ENCODE measurements at regions not wholly inside any gene's neighbourhood (a gene's known extent, or its start where the extent isn't known, plus 50 kb on each side); places are given as distances from the start of the nearest gene placed in this dataset.

DNA sequence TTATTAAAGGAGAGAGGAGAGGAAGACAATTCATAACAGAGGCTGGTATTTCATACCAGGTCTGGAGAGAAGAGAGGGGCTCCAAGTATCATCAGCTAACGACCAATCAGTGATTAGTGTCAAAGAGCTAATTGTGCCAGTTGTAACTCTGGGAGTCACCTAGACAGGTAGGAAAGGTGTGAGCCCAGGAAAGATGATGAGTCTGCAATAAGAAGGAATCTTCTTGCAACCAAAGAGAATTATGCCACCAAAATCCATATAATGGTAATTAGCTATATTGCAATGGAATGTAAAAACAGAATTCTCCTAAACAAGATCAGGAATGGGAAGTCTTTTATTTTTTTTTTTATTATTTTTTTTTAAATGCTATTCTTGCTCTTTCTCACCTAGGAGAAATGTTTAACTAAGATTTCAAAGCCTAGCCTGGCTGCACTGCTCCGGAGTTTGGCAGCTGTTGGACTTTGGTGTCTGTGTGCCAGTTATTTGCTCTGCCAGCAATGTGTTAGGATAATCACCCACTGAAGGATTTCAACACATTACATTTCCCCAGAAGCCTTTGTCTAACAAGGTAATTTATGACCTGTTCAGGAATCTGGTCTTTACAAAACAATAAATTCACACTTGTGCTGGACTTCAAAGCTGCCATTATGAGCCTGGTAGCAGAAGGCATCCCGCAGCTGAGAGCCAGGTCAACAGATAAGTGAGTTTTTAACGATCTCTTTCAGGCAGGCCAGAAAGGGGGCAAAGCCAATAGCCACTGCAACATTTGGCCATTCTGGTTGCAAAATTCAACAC, 89.4 kb downstream of the FOXB1 start:
- peaks cover 0 to 8% of the 10 kb centered on the region in 2 donors for H3K9me3 ChIP-seq
- peak in 1 of 2 donors; percentile 32 for DNase-seq (ENCODE audit: low spot score in 2 of 2)
- peaks cover 0 to 8% of the 10 kb centered on the region in 2 donors for H3K4me1 ChIP-seq
- TF ChIP-seq, protein P1, sequence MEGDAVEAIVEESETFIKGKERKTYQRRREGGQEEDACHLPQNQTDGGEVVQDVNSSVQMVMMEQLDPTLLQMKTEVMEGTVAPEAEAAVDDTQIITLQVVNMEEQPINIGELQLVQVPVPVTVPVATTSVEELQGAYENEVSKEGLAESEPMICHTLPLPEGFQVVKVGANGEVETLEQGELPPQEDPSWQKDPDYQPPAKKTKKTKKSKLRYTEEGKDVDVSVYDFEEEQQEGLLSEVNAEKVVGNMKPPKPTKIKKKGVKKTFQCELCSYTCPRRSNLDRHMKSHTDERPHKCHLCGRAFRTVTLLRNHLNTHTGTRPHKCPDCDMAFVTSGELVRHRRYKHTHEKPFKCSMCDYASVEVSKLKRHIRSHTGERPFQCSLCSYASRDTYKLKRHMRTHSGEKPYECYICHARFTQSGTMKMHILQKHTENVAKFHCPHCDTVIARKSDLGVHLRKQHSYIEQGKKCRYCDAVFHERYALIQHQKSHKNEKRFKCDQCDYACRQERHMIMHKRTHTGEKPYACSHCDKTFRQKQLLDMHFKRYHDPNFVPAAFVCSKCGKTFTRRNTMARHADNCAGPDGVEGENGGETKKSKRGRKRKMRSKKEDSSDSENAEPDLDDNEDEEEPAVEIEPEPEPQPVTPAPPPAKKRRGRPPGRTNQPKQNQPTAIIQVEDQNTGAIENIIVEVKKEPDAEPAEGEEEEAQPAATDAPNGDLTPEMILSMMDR (IDR thresholded peaks at IDR 0.05), result no peak
- TF ChIP-seq POLR2AphosphoS5 (IDR thresholded peaks at IDR 0.05) (no peak), POLR2A (IDR thresholded peaks at IDR 0.05) (no peak)
- no peak overlapping the region for H3K27ac ChIP-seq
- H3K27me3 ChIP-seq, result peaks cover 0 to 3% of the 10 kb centered on the region in 2 donors
- no peaks in the 10 kb centered on the region for H3K36me3 ChIP-seq
- no peak overlapping the region for H3K4me3 ChIP-seq
- intact Hi-C loops (cut with DNase I; ENCODE audit: low total_unique reads), result no loop called here

DNA sequence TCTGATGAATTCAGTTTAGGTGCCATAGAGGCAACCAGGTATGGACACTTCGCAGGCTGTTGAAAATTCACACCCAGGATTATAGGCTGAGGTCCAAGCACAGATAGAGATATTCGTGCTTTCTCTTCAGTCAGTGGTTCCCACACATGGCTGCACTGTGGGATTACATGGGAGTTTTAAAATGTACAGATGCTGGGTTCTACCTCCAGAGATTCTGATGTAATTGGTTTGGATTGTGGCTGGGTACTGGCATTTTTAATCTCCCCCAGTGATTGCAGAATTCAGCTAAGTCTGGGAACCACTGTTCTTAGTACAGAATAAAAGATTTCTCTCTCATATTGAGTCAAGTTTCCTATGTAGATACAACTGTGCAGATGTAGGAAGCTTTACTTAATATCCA, 91.6 kb downstream of the FOXB1 start:
- no peak for DNase-seq (ENCODE audit: low spot score in 2 of 2)
- Histone ChIP-seq H3K36me3 (no peaks in the 10 kb centered on the region), H3K4me3 (no peak overlapping the region), H3K27me3 (peaks cover 0 to 9% of the 10 kb centered on the region in 2 donors), H3K4me1 (peaks cover 0 to 3% of the 10 kb centered on the region in 2 donors), H3K27ac (no peak overlapping the region), H3K9me3 (peaks cover 0 to 8% of the 10 kb centered on the region in 2 donors)
- intact Hi-C loops (cut with DNase I; ENCODE audit: low total_unique reads), result no loop called here
- TF ChIP-seq, protein P1 (IDR thresholded peaks at IDR 0.05), result no peak
- TF ChIP-seq POLR2AphosphoS5 (IDR thresholded peaks at IDR 0.05) (no peak), POLR2A (IDR thresholded peaks at IDR 0.05) (no peak)

DNA sequence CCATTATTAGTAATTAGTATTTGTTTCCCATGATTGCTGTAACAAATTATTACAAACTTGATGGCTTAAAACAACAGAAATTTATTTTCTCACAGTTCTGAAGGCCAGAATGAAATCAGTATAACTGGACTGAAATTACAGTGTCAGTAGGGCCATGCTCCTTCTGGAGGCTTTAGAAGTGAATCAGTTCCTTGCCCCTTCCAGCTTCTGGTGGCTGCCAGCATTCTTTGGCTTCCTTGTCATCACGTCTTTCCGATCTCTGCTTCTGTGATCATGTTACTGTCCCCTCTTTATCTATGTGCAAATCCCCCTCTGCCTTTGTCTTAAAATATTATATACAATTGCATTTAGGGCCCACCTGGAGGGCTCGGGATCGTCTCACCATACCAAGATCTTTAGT, 92.0 kb downstream of the FOXB1 start:
- H3K4me3 ChIP-seq, result no peak overlapping the region
- intact Hi-C loops (cut with DNase I; ENCODE audit: low total_unique reads), result no loop called here
- H3K36me3 ChIP-seq, result no peaks in the 10 kb centered on the region
- DNase-seq (ENCODE audit: low spot score in 2 of 2), result no peak
- H3K4me1 ChIP-seq, result no peaks in the 10 kb centered on the region
- H3K9me3 ChIP-seq, result peaks cover 0 to 8% of the 10 kb centered on the region in 2 donors
- H3K27me3 ChIP-seq, result peaks cover 0 to 9% of the 10 kb centered on the region in 2 donors
- TF ChIP-seq POLR2AphosphoS5 (IDR thresholded peaks at IDR 0.05), result no peak
- no peak for TF ChIP-seq POLR2A (IDR thresholded peaks at IDR 0.05)
- TF ChIP-seq, protein P1 (IDR thresholded peaks at IDR 0.05), result no peak
- H3K27ac ChIP-seq, result no peak overlapping the region

DNA sequence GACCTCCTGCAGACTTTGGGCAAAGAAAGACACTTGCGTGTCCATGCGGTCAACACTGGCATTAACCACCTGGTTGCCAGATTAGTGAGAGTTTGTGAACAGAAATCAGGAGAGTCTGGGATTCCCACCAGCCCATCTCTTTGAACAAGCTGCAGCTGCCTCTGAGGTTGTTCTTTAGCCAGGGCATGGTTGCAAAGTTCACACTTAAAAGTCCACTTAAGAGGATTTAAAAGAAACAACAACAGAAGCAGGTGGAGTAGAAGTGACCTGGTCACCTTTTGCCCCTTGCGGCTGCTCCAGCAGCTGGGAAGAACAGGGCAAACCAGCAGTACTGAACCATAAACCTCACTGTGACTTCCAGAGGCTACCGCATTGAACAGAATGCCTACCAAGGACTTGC, 97.3 kb downstream of the FOXB1 start:
- intact Hi-C loops (cut with DNase I; ENCODE audit: low total_unique reads), result no loop called here
- H3K36me3 ChIP-seq, result no peaks in the 10 kb centered on the region
- H3K4me3 ChIP-seq, result no peak overlapping the region

DNA sequence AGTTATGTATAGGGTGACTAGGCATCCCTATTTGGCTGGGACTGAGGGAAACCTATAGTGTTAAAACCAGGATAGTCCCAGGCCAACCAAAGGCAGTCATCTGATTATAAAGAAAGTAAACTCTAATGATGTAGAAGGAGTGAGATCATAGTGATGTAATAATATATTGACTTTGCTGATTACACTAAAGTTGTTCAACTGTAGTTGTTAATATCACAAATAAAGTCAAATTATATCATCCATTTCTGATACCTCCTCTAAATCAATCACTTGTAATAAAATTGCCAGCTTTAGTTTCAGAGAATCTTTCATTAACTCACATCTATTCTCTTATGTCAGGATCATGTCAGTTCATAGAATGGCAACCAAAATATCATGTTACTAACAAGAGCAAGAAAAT, 98.6 kb downstream of the FOXB1 start:
- TF ChIP-seq, protein P1 (IDR thresholded peaks at IDR 0.05), result no peak
- no peak for TF ChIP-seq POLR2AphosphoS5 (IDR thresholded peaks at IDR 0.05)
- no peak for TF ChIP-seq POLR2A (IDR thresholded peaks at IDR 0.05)
- no peaks in the 10 kb centered on the region for H3K9me3 ChIP-seq
- no peak overlapping the region for H3K27ac ChIP-seq
- H3K36me3 ChIP-seq, result no peaks in the 10 kb centered on the region
- H3K27me3 ChIP-seq, result peaks cover 0 to 16% of the 10 kb centered on the region in 2 donors
- H3K4me3 ChIP-seq, result no peak overlapping the region
- no peaks in the 10 kb centered on the region for H3K4me1 ChIP-seq
- no peak for DNase-seq (ENCODE audit: low spot score in 2 of 2)
- intact Hi-C loops (cut with DNase I; ENCODE audit: low total_unique reads), result no loop called here

More for the DNA sequence above, 97.3 kb downstream of the FOXB1 start:
- peaks cover 0 to 16% of the 10 kb centered on the region in 2 donors for H3K27me3 ChIP-seq
- no peak for TF ChIP-seq POLR2A (IDR thresholded peaks at IDR 0.05)
- TF ChIP-seq, protein P1 (IDR thresholded peaks at IDR 0.05), result no peak
- no peak for TF ChIP-seq POLR2AphosphoS5 (IDR thresholded peaks at IDR 0.05)
- no peaks in the 10 kb centered on the region for H3K4me1 ChIP-seq
- H3K9me3 ChIP-seq, result peaks cover 0 to 8% of the 10 kb centered on the region in 2 donors
- no peak overlapping the region for H3K27ac ChIP-seq
- no peak for DNase-seq (ENCODE audit: low spot score in 2 of 2)

Data from breast epithelium (tissue), 4 donors.